ENCODE measurements at regions not wholly inside any gene's neighbourhood (a gene's known extent, or its start where the extent isn't known, plus 50 kb on each side); places are given as distances from the start of the nearest gene placed in this dataset.

- TF ChIP-seq CTCF (conservative IDR thresholded peaks at IDR 0.05; ENCODE audit: low read depth in 2 of 2) (no peak), JUNB (IDR thresholded peaks at IDR 0.05; ENCODE audit: unreplicated experiment) (no peak), EZH2phosphoT487 (IDR thresholded peaks at IDR 0.05; ENCODE audit: unreplicated experiment) (no peak), ZNF331 (CRISPR knock-in tag; IDR thresholded peaks at IDR 0.05; ENCODE audit: low read depth) (no peak), ETS1 (IDR thresholded peaks at IDR 0.05) (no peak), NANOG (IDR thresholded peaks at IDR 0.05; ENCODE audit: borderline replicate concordance) (no peak), REST (IDR thresholded peaks at IDR 0.05; ENCODE audit: unreplicated experiment) (no peak), ZNF114 (CRISPR knock-in tag; IDR thresholded peaks at IDR 0.05) (no peak), POLR2AphosphoS5 (IDR thresholded peaks at IDR 0.05; ENCODE audit: low read depth) (no peak), STAT1 (IDR thresholded peaks at IDR 0.05; ENCODE audit: unreplicated experiment) (no peak)
Observed at GRCh38 chr6:145031001-145031400, 704.3 kb downstream of the EPM2A start (continued).

- Histone ChIP-seq H3K4me3 (no peak overlapping the region), H3K79me2 (replicated peaks; ENCODE audit: insufficient read depth) (no peaks in the 10 kb centered on the region), H3K36me3 (ENCODE audit: insufficient read depth) (no peaks in the 10 kb centered on the region; the same call in 1 of the 2 replicates), H3K4me1 (ENCODE audit: insufficient read depth) (no peaks in the 10 kb centered on the region), H3K9me2 (ENCODE audit: insufficient read depth) (0 out of 2 replicates have a peak, but pooled peaks cover 5% of the 10 kb centered on the region), H3F3A (replicated peaks; ENCODE audit: low read depth) (no peaks in the 10 kb centered on the region), H3K27me3 (ENCODE audit: insufficient read depth) (no peaks in the 10 kb centered on the region), H3K27ac (ENCODE audit: low read depth) (no peak overlapping the region), H2AFZ (no peak overlapping the region), H3K4me2 (no peak overlapping the region), H4K20me1 (replicated peaks; ENCODE audit: insufficient read depth) (no peaks in the 10 kb centered on the region)
- no peak for DNase-seq (ENCODE audit: low spot score)
- Mint-ChIP-seq H3K4me3 (no peak overlapping the region), H3K27me3 (ENCODE audit: insufficient read depth, low read depth, poor library complexity) (no peaks in the 10 kb centered on the region), H3K9me3 (no peaks in the 10 kb centered on the region; the same call in 2 of the 3 replicates), H3K4me1 (no peaks in the 10 kb centered on the region), H3K27ac (no peak overlapping the region), H3K36me3 (ENCODE audit: low read depth) (peaks cover 2% of the 10 kb centered on the region; the same call in 1 of the 3 replicates)
- no peak for ATAC-seq
- no peak for TF ChIP-seq CTCF (conservative IDR thresholded peaks at IDR 0.05; ENCODE audit: low read depth in 2 of 2)
- TF ChIP-seq POLR2AphosphoS5 (IDR thresholded peaks at IDR 0.05; ENCODE audit: low read depth), result no peak
- TF ChIP-seq NANOG (IDR thresholded peaks at IDR 0.05; ENCODE audit: borderline replicate concordance), result no peak
Observed at GRCh38 chr6:145031962-145032361, 703.4 kb downstream of the EPM2A start.

All from GM23338 (cell line).